Endothelial cell of umbilical vein (primary cell): ENCODE measurements at regions not wholly inside any gene's neighbourhood (a gene's known extent, or its start where the extent isn't known, plus 50 kb on each side); places are given as distances from the start of the nearest gene placed in this dataset.

Experiments
- CTCF ChIP-seq, 2 donors: IDR thresholded peaks; 1 replicate in 1 of 2; 2 replicates in 1 of 2; pipeline ENCODE4 v1.5.1; 2011; ENCODE audit warnings: low read length in 2 of 2, mild to moderate bottlenecking in 2 of 2, moderate library complexity in 2 of 2, control low read depth in 1 of 2, inconsistent platforms in 1 of 2, low read depth in 1 of 2; ENCODE audit not compliant: insufficient read depth in 1 of 2; ENCODE audit errors: extremely low read depth in 1 of 2
- MYC ChIP-seq: IDR thresholded peaks from one replicate; pipeline ENCODE4 v1.6.1; 2011; ENCODE audit warnings: mild to moderate bottlenecking, low read depth, low read length
- POLR2A ChIP-seq: IDR thresholded peaks from 2 replicates; pipeline ENCODE4 v1.6.1; 2012; ENCODE audit warnings: low read depth, mild to moderate bottlenecking, control low read depth, low read length

DNA sequence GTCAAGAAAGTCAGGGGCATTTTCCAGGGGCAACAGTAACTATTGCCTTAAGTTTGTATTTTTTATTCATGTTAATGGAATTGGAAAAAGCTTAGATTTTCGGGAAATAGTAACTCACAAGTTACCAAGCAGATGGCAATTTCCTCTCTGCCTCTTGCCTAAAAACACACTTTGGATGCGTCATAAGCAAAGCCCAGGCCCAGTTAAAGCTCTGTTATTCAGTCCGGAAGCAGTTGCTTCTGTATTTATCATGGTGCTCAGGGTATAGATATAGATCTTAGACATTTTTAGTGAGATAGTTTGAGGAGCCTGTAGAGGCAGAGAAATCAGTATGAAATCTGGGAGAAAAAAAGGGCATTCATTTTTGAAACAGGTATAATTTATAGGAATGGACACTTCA is 260.3 kb upstream of the TNC start:
- no peak for TF ChIP-seq CTCF (IDR thresholded peaks at IDR 0.05; ENCODE audit: extremely low read depth in 1 of 2, insufficient read depth in 1 of 2, low read depth in 1 of 2, low read length in 2 of 2)
- no peak for TF ChIP-seq POLR2A
- no peak for TF ChIP-seq MYC
